ENCODE measurements at regions not wholly inside any gene's neighbourhood (a gene's known extent, or its start where the extent isn't known, plus 50 kb on each side); places are given as distances from the start of the nearest gene placed in this dataset.

- DNase-seq = no peak
Measured at GRCh38 chr7:22002726-22003125, 57.0 kb upstream of the CDCA7L start.

GRCh38 chr7:22001345-22002004 is 55.8 kb upstream of the CDCA7L start:
- peak; percentile 90 for DNase-seq

GRCh38 chr7:21999896-22000295 is 54.2 kb upstream of the CDCA7L start:
- no peak for DNase-seq

GRCh38 chr7:21996641-21997040 is 50.9 kb upstream of the CDCA7L start:
- no peak for DNase-seq

Measured in eye (tissue), 1 donor.